ENCODE measurements at regions not wholly inside any gene's neighbourhood (a gene's known extent, or its start where the extent isn't known, plus 50 kb on each side); places are given as distances from the start of the nearest gene placed in this dataset.
"Not testable (repeated sequence)": the region's sequence is repeated elsewhere in the genome, so short reads cannot be mapped to it uniquely, and the experiment has no call there.

DNA sequence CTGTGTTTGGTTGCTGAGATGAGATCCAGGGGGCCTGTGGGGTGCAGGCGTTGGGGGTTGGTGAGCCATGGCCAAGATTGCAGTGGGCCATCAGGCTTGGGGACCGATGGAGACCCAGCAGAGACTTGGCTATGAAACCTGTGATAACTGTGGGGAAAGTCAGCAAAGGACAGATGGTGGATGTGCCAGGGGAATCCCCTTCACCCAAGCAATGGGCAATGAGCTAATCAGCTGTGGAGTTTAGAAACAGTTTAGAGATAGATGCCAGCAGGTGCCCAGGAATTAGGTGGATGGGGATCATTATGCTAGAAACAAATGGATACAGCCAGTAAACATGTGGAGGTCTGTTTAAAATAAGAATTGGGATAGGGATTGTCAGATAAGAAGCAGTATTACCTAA, 151.4 kb upstream of the FERD3L start:
- no peak for DNase-seq (ENCODE audit: low read depth)

DNA sequence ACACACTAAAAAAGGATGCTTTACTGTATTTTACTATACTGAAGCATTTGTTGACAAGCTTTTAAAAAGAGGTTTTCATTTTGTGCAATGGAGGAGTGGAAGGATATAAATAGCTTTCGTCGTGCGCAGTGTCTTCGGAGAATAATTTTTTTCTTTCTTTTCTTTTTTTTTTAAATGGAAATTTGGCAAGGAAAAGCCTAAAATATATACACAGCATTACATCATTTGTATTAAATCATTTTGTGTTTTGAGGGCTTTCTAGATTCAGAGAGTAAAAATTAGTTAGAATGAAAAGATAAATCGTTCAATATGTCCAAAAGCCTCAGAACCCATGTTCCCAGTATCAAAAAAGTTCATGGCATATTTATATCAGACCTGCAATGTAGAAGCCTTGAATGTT, 150.2 kb upstream of the FERD3L start:
- no peak for DNase-seq (ENCODE audit: low read depth)

GRCh38 chr7:19294619-19295018, 149.4 kb upstream of the FERD3L start:
- peak; percentile 85 for DNase-seq (ENCODE audit: low read depth)

DNA sequence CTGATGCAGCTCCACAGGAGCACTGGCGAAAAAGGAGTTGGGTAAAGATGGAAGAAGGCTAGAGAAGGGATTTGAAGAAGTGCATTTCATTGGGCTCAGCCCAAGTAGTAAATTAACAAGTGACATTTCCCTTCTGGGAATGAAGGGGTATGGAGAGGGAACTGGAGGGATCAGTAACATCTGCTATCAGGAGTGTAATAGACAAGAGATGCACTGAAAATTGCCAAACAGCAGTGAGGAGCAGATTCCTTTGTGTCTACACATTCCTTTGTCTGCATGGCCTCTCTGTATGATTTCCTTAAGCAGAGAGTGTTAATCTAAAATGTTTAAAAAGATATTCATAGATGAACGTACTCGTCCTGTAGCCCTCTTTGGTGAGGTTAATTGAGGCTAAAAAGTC, 148.2 kb upstream of the FERD3L start:
- peak; percentile 3 for DNase-seq (ENCODE audit: low read depth)

DNA sequence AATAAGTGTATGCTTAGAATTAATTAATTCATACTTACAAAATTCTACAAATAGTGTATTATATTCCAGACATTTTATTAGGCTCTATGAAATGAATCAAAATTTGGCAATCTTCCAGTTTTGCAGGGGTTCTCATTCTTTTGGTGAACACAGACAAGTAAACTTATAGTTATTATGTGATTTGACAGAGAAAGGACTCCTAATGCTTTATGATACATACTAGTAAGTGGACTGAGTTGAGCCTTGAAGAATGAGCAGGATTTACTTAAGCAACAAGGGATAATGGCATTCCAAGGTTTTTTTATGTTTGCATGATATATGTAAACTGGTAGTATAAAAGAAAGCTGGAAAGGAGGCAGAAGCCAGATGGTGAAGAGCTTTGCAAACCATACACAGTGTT, 145.7 kb upstream of the FERD3L start:
- DNase-seq (ENCODE audit: low read depth), result no peak

DNA sequence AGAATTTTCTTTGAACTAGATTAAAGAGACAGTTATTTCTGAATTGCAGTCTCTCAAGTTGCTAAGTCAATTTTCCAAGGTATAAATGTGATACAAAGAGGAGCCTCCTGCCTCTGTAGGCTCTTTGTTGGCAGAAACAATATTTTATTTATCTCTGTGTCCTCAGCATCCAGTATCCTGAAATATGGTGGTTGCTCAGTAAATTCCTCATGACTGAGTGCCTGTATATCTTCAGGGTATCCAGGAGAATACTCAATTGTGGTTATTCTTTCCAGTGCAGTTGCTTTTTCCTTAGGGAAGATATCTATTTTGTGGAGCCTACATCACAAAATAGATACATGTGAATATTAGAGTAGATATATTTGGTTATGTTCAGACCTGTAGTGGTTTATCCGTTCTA, 144.8 kb upstream of the FERD3L start:
- no peak for DNase-seq (ENCODE audit: low read depth)

GRCh38 chr7:19284596-19285300, 139.5 kb upstream of the FERD3L start:
- DNase-seq (ENCODE audit: low read depth), result peak; percentile 33

DNA sequence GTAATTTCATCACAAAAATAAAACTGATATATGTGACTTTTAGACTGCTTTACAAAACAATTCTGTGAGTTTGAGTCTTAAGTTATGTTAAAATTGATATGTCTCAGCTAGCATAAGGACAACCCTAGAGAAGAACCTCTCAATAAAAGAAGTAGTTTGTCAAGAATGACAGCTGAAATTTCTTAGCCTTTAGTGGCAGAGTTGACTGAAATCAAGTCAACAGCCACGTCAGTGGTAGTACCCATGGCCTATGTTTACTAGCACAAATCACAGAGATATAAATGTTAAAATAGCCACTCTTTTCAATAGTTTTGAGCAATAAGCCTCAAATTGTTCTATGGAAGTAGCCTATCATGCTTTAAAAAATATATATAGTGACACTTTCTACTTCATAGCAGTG, 138.9 kb upstream of the FERD3L start:
- DNase-seq (ENCODE audit: low read depth), result no peak

- DNase-seq (ENCODE audit: low read depth), result no peak
Measured at GRCh38 chr7:19275000-19275399, 129.8 kb upstream of the FERD3L start.

- not testable (repeated sequence) for DNase-seq (ENCODE audit: low read depth)
Measured at GRCh38 chr7:19272329-19272728, 127.1 kb upstream of the FERD3L start.

DNA sequence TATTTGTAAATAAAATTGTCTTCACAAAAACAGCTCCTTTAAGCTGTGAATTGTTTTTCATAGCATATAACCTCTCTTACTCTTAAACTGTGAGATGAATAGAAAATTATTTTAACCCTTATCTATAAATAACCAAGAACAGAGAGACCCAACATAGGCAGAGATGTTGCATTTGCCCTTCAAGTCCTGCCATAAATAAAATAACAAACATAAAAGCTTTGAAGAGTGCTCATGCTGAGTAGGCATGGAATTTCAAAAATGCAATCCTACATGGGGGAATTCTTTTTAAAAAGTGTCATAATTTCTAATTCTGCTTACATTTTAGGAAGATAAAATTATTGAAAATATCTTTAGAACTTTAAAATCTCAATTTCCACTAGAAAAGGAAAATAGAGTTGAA, 124.1 kb upstream of the FERD3L start:
- no peak for DNase-seq (ENCODE audit: low read depth)

DNA sequence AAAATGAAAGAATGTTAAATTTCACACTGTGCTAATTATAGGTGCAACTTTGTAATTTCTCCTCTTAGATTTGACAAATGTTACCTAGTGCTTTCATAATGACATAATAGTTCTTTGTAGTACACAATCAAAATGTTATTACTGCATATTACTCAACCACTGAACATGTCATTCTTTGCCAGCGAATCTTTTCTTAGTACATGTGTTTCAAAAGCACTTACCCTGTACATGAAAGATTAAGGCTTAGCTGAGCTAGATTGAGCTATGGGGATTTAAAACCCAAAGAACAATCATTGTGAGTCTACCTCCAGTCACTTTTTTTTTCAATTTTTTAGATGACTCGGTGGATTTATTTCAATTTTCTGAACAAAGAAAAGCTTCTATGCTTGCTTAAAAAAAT, 123.5 kb upstream of the FERD3L start:
- DNase-seq (ENCODE audit: low read depth), result no peak

- no peak for DNase-seq (ENCODE audit: low read depth)
Measured at GRCh38 chr7:19262826-19263225, 117.6 kb upstream of the FERD3L start.

- peak; percentile 18 for DNase-seq (ENCODE audit: low read depth)
Measured at GRCh38 chr7:19249281-19249680, 104.1 kb upstream of the FERD3L start.

DNA sequence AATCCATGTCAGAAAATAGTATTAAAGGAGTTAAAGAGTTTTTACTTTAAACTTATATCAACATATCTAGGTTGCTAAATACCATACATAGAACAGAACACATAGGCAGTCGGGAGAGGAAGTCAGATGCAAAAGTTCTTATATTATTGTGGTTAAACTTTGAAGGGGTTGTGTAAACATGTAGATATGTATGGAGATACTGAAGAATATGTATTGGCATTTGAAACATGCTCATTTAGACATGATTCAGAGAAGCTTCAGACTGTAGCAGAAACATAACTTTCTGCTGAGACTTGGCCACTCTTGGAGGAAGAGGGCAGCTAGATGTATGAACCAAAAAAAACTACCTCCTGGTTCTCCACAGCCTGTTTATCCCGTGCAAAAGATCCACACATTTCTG, 103.5 kb upstream of the FERD3L start:
- DNase-seq (ENCODE audit: low read depth), result peak; percentile 40

GRCh38 chr7:19248115-19248514, 102.9 kb upstream of the FERD3L start:
- DNase-seq (ENCODE audit: low read depth), result no peak

GRCh38 chr7:19247017-19247416, 101.8 kb upstream of the FERD3L start:
- DNase-seq (ENCODE audit: low read depth), result no peak

GRCh38 chr7:19242246-19242645, 97.0 kb upstream of the FERD3L start:
- DNase-seq (ENCODE audit: low read depth), result no peak

- DNase-seq (ENCODE audit: low read depth), result peak; percentile 2
Measured at GRCh38 chr7:19239951-19240350, 94.7 kb upstream of the FERD3L start.

DNA sequence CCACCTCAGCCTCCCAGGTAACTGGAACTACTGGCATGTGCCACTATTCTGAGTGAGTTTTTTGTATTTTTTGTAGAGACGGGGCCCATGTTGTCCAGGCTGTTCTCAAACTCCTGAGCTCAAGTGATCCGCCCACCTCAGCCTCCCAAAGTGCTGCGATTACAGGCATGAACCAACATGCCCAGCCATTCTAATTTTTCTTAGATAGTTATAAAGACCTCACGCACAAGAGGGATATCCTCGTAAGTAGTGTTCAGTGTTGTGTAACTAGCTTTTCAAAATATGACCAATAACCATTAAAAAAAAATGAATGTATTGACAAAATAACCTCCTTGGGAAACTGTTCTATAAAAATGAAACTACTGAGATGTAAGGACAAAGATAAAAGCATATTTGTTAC, 90.5 kb upstream of the FERD3L start:
- no peak for DNase-seq (ENCODE audit: low read depth)

DNA sequence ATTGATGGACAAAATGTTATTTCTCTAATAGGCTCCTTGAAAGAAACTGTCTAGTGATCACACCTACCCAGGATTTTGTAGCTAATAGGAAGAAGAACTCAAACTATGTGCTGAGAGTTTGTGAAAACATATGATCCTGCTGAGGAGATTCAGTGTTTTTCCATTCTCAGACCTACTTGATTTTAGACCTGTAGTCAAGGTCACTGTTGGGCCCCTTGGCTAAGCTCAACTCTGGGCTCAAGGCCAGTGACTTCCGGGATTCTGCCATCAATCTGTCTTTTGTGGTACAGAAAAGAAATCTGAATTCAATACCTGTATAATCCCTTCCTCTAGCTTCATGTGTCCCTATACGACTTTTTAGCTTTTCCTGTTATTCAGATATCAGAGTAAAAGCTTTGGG, 79.7 kb upstream of the FERD3L start:
- no peak for DNase-seq (ENCODE audit: low read depth)

DNA sequence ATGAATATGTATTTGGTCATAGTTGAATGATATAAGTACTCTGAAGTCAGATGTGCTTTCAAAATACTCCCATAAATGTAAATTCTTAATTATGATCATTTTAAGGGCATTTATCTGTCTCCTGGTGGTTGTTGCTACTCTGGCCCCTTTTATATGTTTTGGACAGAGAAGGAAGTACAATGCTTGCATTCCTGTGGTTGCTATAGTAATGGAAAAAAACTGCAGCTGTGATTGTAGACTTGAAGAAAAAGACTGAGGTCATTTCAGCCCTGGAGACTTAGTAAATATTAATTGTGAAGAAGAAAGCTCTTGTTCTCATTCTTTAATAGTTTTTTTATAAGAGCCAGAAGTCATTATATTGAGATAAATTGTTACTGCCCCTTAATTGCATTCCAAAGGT, 70.2 kb upstream of the FERD3L start:
- DNase-seq (ENCODE audit: low read depth), result peak; percentile 62

DNA sequence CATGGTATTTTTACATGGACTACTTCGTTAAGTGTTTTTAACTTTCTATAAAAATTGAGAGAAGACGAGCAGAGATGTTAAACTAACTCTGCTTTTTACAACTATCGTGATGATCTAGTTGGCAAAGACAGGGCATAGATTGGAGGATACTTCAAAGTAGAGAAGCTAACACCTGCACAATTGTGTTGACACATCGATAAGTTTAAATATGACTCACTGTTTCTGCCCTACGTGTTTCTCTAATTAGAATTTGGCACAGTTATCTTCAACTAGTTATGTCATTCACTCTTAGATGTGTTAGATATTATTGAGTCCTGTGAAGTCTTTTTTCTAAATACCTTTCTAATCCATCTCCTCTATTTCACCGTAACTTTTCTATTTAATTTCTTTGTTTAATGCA, 68.5 kb upstream of the FERD3L start:
- no peak for DNase-seq (ENCODE audit: low read depth)

DNA sequence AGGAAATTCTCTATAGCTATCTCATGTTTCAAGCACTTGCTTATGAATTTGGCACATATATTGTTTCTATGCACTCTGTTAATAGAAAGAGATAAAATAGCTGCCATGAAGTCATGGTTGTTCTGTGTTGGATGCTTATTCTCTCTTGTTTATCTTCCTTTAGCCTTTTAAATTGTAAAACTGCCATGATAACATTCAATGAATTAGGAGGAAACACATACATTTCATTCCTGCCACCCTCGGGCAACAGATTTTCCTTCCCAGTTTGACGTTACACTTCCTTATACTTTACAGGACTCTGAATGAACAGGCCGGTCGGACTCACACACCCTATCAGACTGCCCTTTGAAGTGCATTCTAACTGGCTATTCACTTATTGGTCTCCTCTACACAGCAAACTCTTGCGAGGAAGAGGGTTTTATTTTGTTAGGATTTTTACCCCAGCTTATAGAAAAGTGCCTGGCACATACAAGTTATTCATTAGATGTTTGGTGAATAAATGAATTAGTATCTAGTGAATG, 65.7 kb upstream of the FERD3L start:
- DNase-seq (ENCODE audit: low read depth), result no peak
